ENCODE measurements at regions not wholly inside any gene's neighbourhood (a gene's known extent, or its start where the extent isn't known, plus 50 kb on each side); places are given as distances from the start of the nearest gene placed in this dataset.

GRCh38 chr3:182618981-182619591 lies 174.2 kb upstream of the ATP11B start:
- intact Hi-C loops (cut with micrococcal nuclease; ENCODE audit: unreplicated experiment) = loop anchor here (5.0 kb wide), 1 partner anchor 1407 kb away; no protein-coding TSS in a partner anchor
- ATAC-seq = no peak
- H3K27ac ChIP-seq (ENCODE audit: low read length) = no peak overlapping the region

GRCh38 chr3:182620723-182621434 lies 172.4 kb upstream of the ATP11B start:
- ATAC-seq (no peak), DNase-seq (ENCODE audit: low read depth, low spot score) (no peak)
- in situ Hi-C loops (cut with HindIII; ENCODE audit: low pct_unique_long_range_greater_than_20kb, low sequenced_read_pairs) = no loop called here
- ChIA-PET POLR2A (no interaction called here), CTCF (no interaction called here)
- no peaks in the 10 kb centered on the region for H3K36me3 ChIP-seq (ENCODE audit: control insufficient read depth, insufficient read depth, low read length)
- BruUV-seq (replicated peaks) = no TSS peak
- intact Hi-C loops (cut with micrococcal nuclease; ENCODE audit: unreplicated experiment) = loop anchor here (5.0 kb wide), 1 partner anchor 61 kb away; no protein-coding TSS in a partner anchor
- H3K9me3 ChIP-seq (ENCODE audit: control insufficient read depth, insufficient read depth, low read depth, low read length) = no peaks in the 10 kb centered on the region
- no peak overlapping the region for H3K27ac ChIP-seq (ENCODE audit: low read length)
- H3K4me3 ChIP-seq (ENCODE audit: low read depth in 2 of 2, low read length in 2 of 2) = no peak overlapping the region
- no peaks in the 10 kb centered on the region for H3K4me1 ChIP-seq (ENCODE audit: control insufficient read depth, insufficient read depth, low read length)
- peaks cover 9% of the 10 kb centered on the region for H3K27me3 ChIP-seq (ENCODE audit: control insufficient read depth, insufficient read depth, low read length)
- TF ChIP-seq CTCF (IDR thresholded peaks at IDR 0.05) = no peak
- TF ChIP-seq TCF7L2 (IDR thresholded peaks at IDR 0.05; ENCODE audit: low read depth, low read length) = no peak
- no peak for TF ChIP-seq SIN3A (IDR thresholded peaks at IDR 0.05; ENCODE audit: borderline replicate concordance, insufficient read depth, low read depth, low read length)
- no peak for TF ChIP-seq POLR2AphosphoS5 (IDR thresholded peaks at IDR 0.05; ENCODE audit: low read depth, low read length)

More at GRCh38 chr3:182618981-182619591, 174.2 kb upstream of the ATP11B start:
- CTCF ChIA-PET = no interaction called here
- in situ Hi-C loops (cut with HindIII; ENCODE audit: low pct_unique_long_range_greater_than_20kb, low sequenced_read_pairs) = no loop called here
- TF ChIP-seq TCF7L2 (IDR thresholded peaks at IDR 0.05; ENCODE audit: low read depth, low read length) (no peak), SIN3A (IDR thresholded peaks at IDR 0.05; ENCODE audit: borderline replicate concordance, insufficient read depth, low read depth, low read length) (no peak), CTCF (IDR thresholded peaks at IDR 0.05) (no peak), POLR2AphosphoS5 (IDR thresholded peaks at IDR 0.05; ENCODE audit: low read depth, low read length) (no peak), REST (IDR thresholded peaks at IDR 0.05; ENCODE audit: insufficient read depth in 1 of 2, low read depth in 2 of 2, low read length in 1 of 2) (no peak)
- Histone ChIP-seq H3K36me3 (ENCODE audit: control insufficient read depth, insufficient read depth, low read length) (no peaks in the 10 kb centered on the region), H3K4me3 (ENCODE audit: low read depth in 2 of 2, low read length in 2 of 2) (no peak overlapping the region), H3K4me1 (ENCODE audit: control insufficient read depth, insufficient read depth, low read length) (no peaks in the 10 kb centered on the region), H3K27me3 (ENCODE audit: control insufficient read depth, insufficient read depth, low read length) (peaks cover 9% of the 10 kb centered on the region), H3K9me3 (ENCODE audit: control insufficient read depth, insufficient read depth, low read depth, low read length) (no peaks in the 10 kb centered on the region)
- POLR2A ChIA-PET = no interaction called here
- DNase-seq (ENCODE audit: low read depth, low spot score) = no peak
- no TSS peak for BruUV-seq (replicated peaks)

All from Panc1 (cell line).